Right lobe of liver (tissue), 4 donors: ENCODE measurements at regions not wholly inside any gene's neighbourhood (a gene's known extent, or its start where the extent isn't known, plus 50 kb on each side); places are given as distances from the start of the nearest gene placed in this dataset.

ENCODE experiments used
- POLR2A ChIP-seq: fragments of 450-650 bp; IDR thresholded peaks from one replicate; pipeline ENCODE4 v1.6.1; 2017; ENCODE audit warnings: antibody characterized with exemption, mild to moderate bottlenecking
- TF ChIP-seq, protein P1 (sequence below), 4 donors: fragments of 200-600 bp in 3 of 4; fragments of 450-650 bp in 1 of 4; IDR thresholded peaks; one replicate each; pipeline versions ENCODE4 v1.5.1 to v1.8.0; 2016 to 2022; ENCODE audit warnings: antibody characterized with exemption in 4 of 4, mild to moderate bottlenecking in 2 of 4
- donor health status: DM: no; HTN: no; CAD: no.
- donor health status: DM: no; HTN: no; CAD: no.
- donor health status: DM: no; HTN: yes; CAD: no.

DNA sequence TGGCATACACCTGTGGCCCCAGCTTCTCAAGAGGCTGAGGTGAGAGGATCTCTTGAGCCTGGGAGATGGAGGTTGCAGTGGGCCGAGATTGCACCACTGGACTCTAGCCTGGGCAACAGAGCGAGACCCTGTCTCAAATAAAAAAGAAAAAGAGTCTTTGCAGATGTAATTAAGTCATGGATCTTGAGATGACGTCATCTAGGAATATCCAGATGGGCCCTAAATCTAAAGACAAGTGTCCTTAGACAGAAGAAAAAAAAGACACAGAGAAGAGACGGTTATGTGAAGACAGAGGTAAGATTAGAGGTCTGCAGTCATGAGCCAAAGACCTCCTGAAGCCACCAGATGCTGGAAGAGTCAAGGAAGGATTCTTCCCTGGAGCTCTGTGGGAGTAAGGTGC, 74.3 kb downstream of the RHOB start:
- TF ChIP-seq, protein P1, sequence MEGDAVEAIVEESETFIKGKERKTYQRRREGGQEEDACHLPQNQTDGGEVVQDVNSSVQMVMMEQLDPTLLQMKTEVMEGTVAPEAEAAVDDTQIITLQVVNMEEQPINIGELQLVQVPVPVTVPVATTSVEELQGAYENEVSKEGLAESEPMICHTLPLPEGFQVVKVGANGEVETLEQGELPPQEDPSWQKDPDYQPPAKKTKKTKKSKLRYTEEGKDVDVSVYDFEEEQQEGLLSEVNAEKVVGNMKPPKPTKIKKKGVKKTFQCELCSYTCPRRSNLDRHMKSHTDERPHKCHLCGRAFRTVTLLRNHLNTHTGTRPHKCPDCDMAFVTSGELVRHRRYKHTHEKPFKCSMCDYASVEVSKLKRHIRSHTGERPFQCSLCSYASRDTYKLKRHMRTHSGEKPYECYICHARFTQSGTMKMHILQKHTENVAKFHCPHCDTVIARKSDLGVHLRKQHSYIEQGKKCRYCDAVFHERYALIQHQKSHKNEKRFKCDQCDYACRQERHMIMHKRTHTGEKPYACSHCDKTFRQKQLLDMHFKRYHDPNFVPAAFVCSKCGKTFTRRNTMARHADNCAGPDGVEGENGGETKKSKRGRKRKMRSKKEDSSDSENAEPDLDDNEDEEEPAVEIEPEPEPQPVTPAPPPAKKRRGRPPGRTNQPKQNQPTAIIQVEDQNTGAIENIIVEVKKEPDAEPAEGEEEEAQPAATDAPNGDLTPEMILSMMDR (IDR thresholded peaks at IDR 0.05) = no peak
- no peak for TF ChIP-seq POLR2A
